GM19372 (cell line): ENCODE measurements at regions not wholly inside any gene's neighbourhood (a gene's known extent, or its start where the extent isn't known, plus 50 kb on each side); places are given as distances from the start of the nearest gene placed in this dataset.

Source experiments
- ATAC-seq: cut with Tn5 transposase; IDR thresholded peaks from one replicate; pipeline ENCODE4 v1.9.1; 2021; ENCODE audit warnings: mild to moderate bottlenecking, low read depth, moderate library complexity; ENCODE audit not compliant: unreplicated experiment

GRCh38 chr3:184632551-184633236 is 71.1 kb downstream of the EPHB3 start:
- ATAC-seq: no peak
